Upper lobe of left lung (tissue), 6 donors: ENCODE measurements at regions not wholly inside any gene's neighbourhood (a gene's known extent, or its start where the extent isn't known, plus 50 kb on each side); places are given as distances from the start of the nearest gene placed in this dataset.
"Not testable (repeated sequence)": the region's sequence is repeated elsewhere in the genome, so short reads cannot be mapped to it uniquely, and the experiment has no call there.

Source experiments
- ATAC-seq, 2 donors: fragments of 200-7000 bp; cut with Tn5 transposase; one replicate each; pipeline ENCODE4 v1.9.1; 2022; ENCODE audit warnings: mild to moderate bottlenecking in 2 of 2, moderate library complexity in 2 of 2; ENCODE audit not compliant: low FRiP score in 2 of 2
- DNase-seq, 2 donors: peaks; one replicate each; pipeline ENCODE4 v3.0.0-alpha.2; 2019 to 2020
- H3K27ac ChIP-seq, 4 donors: fragments of 200-600 bp; sonication (generic); one replicate each; pipeline ENCODE4 v1.5.1; 2016 to 2019
- H3K27me3 ChIP-seq, 4 donors: fragments of 200-600 bp; sonication (generic); one replicate each; pipeline ENCODE4 v1.5.1; 2017 to 2019
- H3K36me3 ChIP-seq, 4 donors: fragments of 200-600 bp; sonication (generic); one replicate each; pipeline ENCODE4 v1.5.1; 2016 to 2019
- H3K4me1 ChIP-seq, 4 donors: fragments of 200-600 bp; sonication (generic); one replicate each; pipeline ENCODE4 v1.5.1; 2018 to 2019
- H3K4me3 ChIP-seq, 4 donors: fragments of 200-600 bp; sonication (generic); one replicate each; pipeline ENCODE4 v1.5.1; 2017 to 2019; ENCODE audit warnings: mild to moderate bottlenecking in 2 of 4, moderate library complexity in 1 of 4
- H3K9me3 ChIP-seq, 4 donors: fragments of 200-600 bp; sonication (generic); one replicate each; pipeline ENCODE4 v1.5.1; 2018 to 2019
- CTCF ChIP-seq, 6 experiments: fragments of 450-650 bp in 4 of 6; fragments of 200-600 bp in 2 of 6; sonication (generic) in 2 of 6; IDR thresholded peaks; one replicate each; pipeline ENCODE4 v1.5.1; 2016 to 2019; ENCODE audit warnings: antibody characterized with exemption in 6 of 6
- EP300 ChIP-seq, 4 donors: sonication (generic); formaldehyde crosslinking; IDR thresholded peaks; one replicate each; pipeline ENCODE4 v1.5.1; 2017; ENCODE audit warnings: antibody characterized with exemption in 4 of 4, control low read depth in 2 of 4
- POLR2A ChIP-seq, 4 donors: fragments of 450-650 bp; IDR thresholded peaks; one replicate each; pipeline ENCODE4 v1.5.1; 2016 to 2017; ENCODE audit warnings: antibody characterized with exemption in 4 of 4, mild to moderate bottlenecking in 2 of 4
- POLR2AphosphoS5 ChIP-seq, 2 donors: sonication (generic); formaldehyde crosslinking; IDR thresholded peaks; one replicate each; pipeline ENCODE4 v1.5.1; 2017; ENCODE audit warnings: antibody characterized with exemption in 2 of 2
- WGBS, 2 donors: methylation state at CpG; one replicate each; pipeline ENCODE4 v1.1.5; 2017 to 2018; 5-methylcytosine and 5-hydroxymethylcytosine counted together
- donor health status: DM: no; HTN: no; CAD: no; lungs with moderate emphysema.
- donor health status: DM: no; HTN: yes; CAD: no; lungs with severe emphysema.

DNA sequence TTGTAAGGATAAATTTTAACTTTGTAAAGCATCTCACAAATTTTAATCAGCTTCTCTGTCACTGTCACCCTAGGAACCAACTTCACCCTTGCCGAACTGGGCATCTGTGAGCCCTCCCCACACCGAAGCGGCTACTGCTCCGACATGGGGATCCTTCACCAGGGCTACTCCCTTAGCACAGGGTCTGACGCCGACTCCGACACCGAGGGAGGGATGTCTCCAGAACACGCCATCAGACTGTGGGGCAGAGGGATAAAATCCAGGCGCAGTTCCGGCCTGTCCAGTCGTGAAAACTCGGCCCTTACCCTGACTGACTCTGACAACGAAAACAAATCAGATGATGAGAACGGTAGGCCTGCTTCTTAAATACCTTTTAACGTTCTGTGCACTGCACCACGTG is 916.3 kb upstream of the WWC1 start:
- WGBS, 2 donors, result 80 to 82% methylated on average over 17 of the region's 17 CpGs
- H3K9me3 ChIP-seq, result no peaks in the 10 kb centered on the region
- H3K27ac ChIP-seq, result no peak overlapping the region
- ATAC-seq, result no peak
- no peaks in the 10 kb centered on the region for H3K4me1 ChIP-seq
- peak in 1 of 2 donors; percentile 4 for DNase-seq
- no peaks in the 10 kb centered on the region for H3K36me3 ChIP-seq
- no peaks in the 10 kb centered on the region for H3K27me3 ChIP-seq
- TF ChIP-seq CTCF (IDR thresholded peaks at IDR 0.05) (no peak), POLR2A (IDR thresholded peaks at IDR 0.05) (no peak), EP300 (IDR thresholded peaks at IDR 0.05) (no peak), POLR2AphosphoS5 (IDR thresholded peaks at IDR 0.05) (no peak)
- H3K4me3 ChIP-seq, result no peak overlapping the region

GRCh38 chr5:167378894-167379723 is 912.3 kb upstream of the WWC1 start:
- no peak for ATAC-seq
- DNase-seq, result no peak
- Histone ChIP-seq H3K4me3 (no peak overlapping the region), H3K36me3 (no peaks in the 10 kb centered on the region), H3K27ac (no peak overlapping the region), H3K27me3 (no peaks in the 10 kb centered on the region), H3K4me1 (no peaks in the 10 kb centered on the region), H3K9me3 (no peaks in the 10 kb centered on the region)
- TF ChIP-seq EP300 (IDR thresholded peaks at IDR 0.05) (no peak), POLR2AphosphoS5 (IDR thresholded peaks at IDR 0.05) (no peak), CTCF (IDR thresholded peaks at IDR 0.05) (no peak), POLR2A (IDR thresholded peaks at IDR 0.05) (no peak)
- WGBS, 2 donors, result 61 to 69% methylated on average over 9 of the region's 9 CpGs

- Histone ChIP-seq H3K4me3 (no peak overlapping the region), H3K9me3 (no peaks in the 10 kb centered on the region), H3K4me1 (no peaks in the 10 kb centered on the region), H3K36me3 (no peaks in the 10 kb centered on the region), H3K27me3 (no peaks in the 10 kb centered on the region), H3K27ac (no peak overlapping the region)
- TF ChIP-seq CTCF (IDR thresholded peaks at IDR 0.05), result no peak
- no peak for TF ChIP-seq EP300 (IDR thresholded peaks at IDR 0.05)
- TF ChIP-seq POLR2A (IDR thresholded peaks at IDR 0.05), result no peak
- TF ChIP-seq POLR2AphosphoS5 (IDR thresholded peaks at IDR 0.05), result no peak
- ATAC-seq (no peak), DNase-seq (no peak)
- 63 to 70% methylated on average over 1 of the region's 1 CpG for WGBS, 2 donors
These were observed 910.0 kb upstream of the WWC1 start for GRCh38 chr5:167381457-167381856.

GRCh38 chr5:167389537-167389936 is 901.9 kb upstream of the WWC1 start:
- 62 to 84% methylated on average over 4 of the region's 4 CpGs for WGBS, 2 donors
- no peak for ATAC-seq
- Histone ChIP-seq H3K4me1 (no peaks in the 10 kb centered on the region), H3K36me3 (no peaks in the 10 kb centered on the region), H3K9me3 (no peaks in the 10 kb centered on the region), H3K4me3 (no peak overlapping the region), H3K27ac (no peak overlapping the region), H3K27me3 (no peaks in the 10 kb centered on the region)
- DNase-seq, result no peak
- no peak for TF ChIP-seq POLR2AphosphoS5 (IDR thresholded peaks at IDR 0.05)
- TF ChIP-seq EP300 (IDR thresholded peaks at IDR 0.05), result no peak
- TF ChIP-seq POLR2A (IDR thresholded peaks at IDR 0.05), result no peak
- no peak for TF ChIP-seq CTCF (IDR thresholded peaks at IDR 0.05)

GRCh38 chr5:167391286-167391685 is 900.2 kb upstream of the WWC1 start:
- 65 to 67% methylated on average over 4 of the region's 4 CpGs for WGBS, 2 donors
- H3K9me3 ChIP-seq, H3K36me3 ChIP-seq, ATAC-seq, DNase-seq, H3K27ac ChIP-seq, H3K4me1 ChIP-seq, H3K4me3 ChIP-seq, H3K27me3 ChIP-seq: not testable (repeated sequence)
